Endodermal cell (in vitro differentiated cells): ENCODE measurements at regions not wholly inside any gene's neighbourhood (a gene's known extent, or its start where the extent isn't known, plus 50 kb on each side); places are given as distances from the start of the nearest gene placed in this dataset.

Experiments used
- DNase-seq: peaks from one replicate; pipeline ENCODE4 v3.0.0-alpha.2; 2017
- H3K27ac ChIP-seq: 2 replicates; pipeline ENCODE4 v1.5.1; 2013; ENCODE audit warnings: mild to moderate bottlenecking, low read depth, low read length, moderate library complexity
- H3K27me3 ChIP-seq: 2 replicates; pipeline ENCODE4 v1.6.1; 2013; ENCODE audit warnings: mild to moderate bottlenecking, low read length, moderate library complexity; ENCODE audit not compliant: insufficient read depth, control insufficient read depth, poor library complexity, severe bottlenecking
- H3K36me3 ChIP-seq: 2 replicates; pipeline ENCODE4 v1.7.0; 2013; ENCODE audit warnings: mild to moderate bottlenecking, low read length, moderate library complexity; ENCODE audit not compliant: control insufficient read depth, insufficient read depth
- H3K4me1 ChIP-seq: one replicate; pipeline ENCODE4 v1.7.0; 2013; ENCODE audit warnings: low read length; ENCODE audit not compliant: control insufficient read depth, insufficient read depth
- H3K4me3 ChIP-seq: 2 replicates; pipeline ENCODE4 v1.5.1; 2013; ENCODE audit warnings: mild to moderate bottlenecking, low read length, moderate library complexity
- H3K9ac ChIP-seq: 2 replicates; pipeline ENCODE4 v1.6.1; 2013; ENCODE audit warnings: mild to moderate bottlenecking, low read length, moderate library complexity; ENCODE audit not compliant: poor library complexity, severe bottlenecking; ENCODE audit errors: extremely low read depth
- H3K9me3 ChIP-seq: 2 replicates; pipeline ENCODE4 v1.6.1; 2013; ENCODE audit warnings: mild to moderate bottlenecking, low read length, moderate library complexity; ENCODE audit not compliant: control insufficient read depth
- H3K27ac Mint-ChIP-seq: 2 replicates; pipeline ENCODE4 v1.8.0; 2020; ENCODE audit warnings: mixed read lengths
- H3K27me3 Mint-ChIP-seq: 2 replicates; pipeline ENCODE4 v1.8.0; 2021; ENCODE audit warnings: mild to moderate bottlenecking, mixed read lengths; ENCODE audit not compliant: insufficient read depth
- H3K36me3 Mint-ChIP-seq: 2 replicates; pipeline ENCODE4 v1.8.0; 2020; ENCODE audit warnings: low read depth, mixed read lengths
- H3K4me1 Mint-ChIP-seq: 2 replicates; pipeline ENCODE4 v1.8.0; 2020; ENCODE audit warnings: mixed read lengths
- H3K4me3 Mint-ChIP-seq: 2 replicates; pipeline ENCODE4 v1.8.0; 2020; ENCODE audit warnings: mild to moderate bottlenecking, moderate library complexity, mixed read lengths
- H3K9me3 Mint-ChIP-seq: 2 replicates; pipeline ENCODE4 v1.8.0; 2020; ENCODE audit warnings: mild to moderate bottlenecking, mixed read lengths
- CTCF ChIP-seq: fragments of 200-600 bp; sonication (generic); conservative IDR thresholded peaks from 2 replicates; pipeline ENCODE4 v1.5.0; 2021; ENCODE audit warnings: antibody characterized with exemption, mild to moderate bottlenecking

- no peaks in the 10 kb centered on the region for H3K36me3 ChIP-seq
- H3K27ac ChIP-seq: no peak overlapping the region
- H3K27me3 Mint-ChIP-seq: peaks cover 44% of the 10 kb centered on the region
- H3K4me1 Mint-ChIP-seq: peaks cover 50% of the 10 kb centered on the region
- no peak overlapping the region for H3K27ac Mint-ChIP-seq
- H3K9me3 ChIP-seq: peaks cover 9% of the 10 kb centered on the region
- TF ChIP-seq CTCF: no peak
- H3K4me1 ChIP-seq: peaks cover 17% of the 10 kb centered on the region
- peaks cover 19% of the 10 kb centered on the region for H3K27me3 ChIP-seq
- H3K36me3 Mint-ChIP-seq: no peaks in the 10 kb centered on the region
- H3K4me3 Mint-ChIP-seq: no peak overlapping the region
- H3K9me3 Mint-ChIP-seq: peaks cover 7% of the 10 kb centered on the region
- H3K9ac ChIP-seq: no peak overlapping the region
- H3K4me3 ChIP-seq: no peak overlapping the region
- no peak for DNase-seq
These were observed 50.6 kb upstream of the NTPCR start for GRCh38 chr1:232899839-232900238.
